ENCODE measurements at regions not wholly inside any gene's neighbourhood (a gene's known extent, or its start where the extent isn't known, plus 50 kb on each side); places are given as distances from the start of the nearest gene placed in this dataset.

DNA sequence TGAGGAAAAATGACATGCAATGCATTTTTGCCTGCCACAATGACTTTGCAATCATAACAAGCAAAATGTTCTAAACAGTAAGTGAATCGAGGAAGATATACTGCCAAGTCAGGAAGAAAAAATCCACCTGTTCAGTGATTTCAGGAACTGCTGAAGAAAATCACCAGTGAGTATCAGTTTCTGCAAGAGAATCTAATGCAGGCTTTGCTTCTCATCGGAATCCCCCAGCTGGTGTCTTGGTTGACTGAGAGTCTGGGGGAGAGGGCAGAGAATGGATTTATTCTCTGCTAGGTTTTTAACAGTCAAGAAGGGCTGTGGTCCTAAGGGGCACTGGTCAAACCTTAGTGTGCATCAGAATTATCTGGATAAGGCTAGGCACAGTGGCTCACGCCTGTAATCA, 363.4 kb downstream of the CDH26 start:
- peak; percentile 34 for DNase-seq

DNA sequence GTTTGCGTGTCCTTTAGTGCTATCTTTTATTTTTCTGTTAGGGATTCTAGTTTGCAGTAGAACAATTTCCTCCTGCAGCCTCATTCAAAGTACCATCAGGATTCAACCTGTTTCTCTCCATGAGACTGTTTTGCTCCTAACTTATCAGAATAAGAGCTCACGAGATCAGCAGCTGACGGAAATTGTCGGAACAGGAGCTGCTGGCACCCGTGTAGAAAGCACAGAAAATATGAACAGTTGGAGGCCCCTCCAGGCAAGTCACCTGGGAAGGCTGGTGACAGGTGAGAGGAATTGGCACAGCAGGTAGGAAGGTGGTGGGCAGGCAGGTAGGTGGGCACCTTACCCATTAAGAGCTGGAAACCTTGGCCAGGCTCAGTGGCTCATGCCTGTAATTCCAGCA, 368.6 kb downstream of the CDH26 start:
- DNase-seq, result no peak

DNA sequence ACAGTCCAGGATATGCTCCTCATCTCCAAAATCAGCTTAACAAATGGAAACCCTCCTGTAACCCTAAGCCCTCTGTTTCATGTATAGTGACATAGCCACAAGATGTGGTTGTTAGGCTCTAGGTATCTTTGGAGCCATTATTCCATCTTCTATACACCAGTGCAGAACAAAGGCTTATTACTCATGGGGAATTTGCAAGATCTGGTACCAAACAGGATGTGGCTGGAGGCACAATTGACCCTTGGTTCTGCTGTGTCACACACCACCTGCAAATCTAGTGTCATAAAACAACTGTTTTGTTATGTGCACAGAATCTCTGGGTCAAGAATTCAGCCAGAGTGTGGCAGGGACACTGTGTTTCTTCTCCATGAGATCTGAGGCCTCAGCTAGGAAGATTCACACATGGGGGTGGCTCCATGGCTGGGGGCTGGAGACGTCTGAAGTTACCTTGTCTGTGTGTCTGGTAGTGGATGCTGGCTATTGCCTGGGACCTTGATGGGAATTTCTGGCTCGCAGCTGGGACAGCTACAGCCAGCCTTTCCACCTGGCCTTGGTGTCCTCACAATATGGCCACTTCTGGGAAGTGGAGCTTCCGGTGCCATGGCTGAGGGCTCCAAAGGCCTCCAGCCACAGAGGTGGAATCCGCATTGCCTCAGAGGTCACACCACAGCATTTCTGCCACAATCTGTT, 369.9 kb downstream of the CDH26 start:
- no peak for DNase-seq

DNA sequence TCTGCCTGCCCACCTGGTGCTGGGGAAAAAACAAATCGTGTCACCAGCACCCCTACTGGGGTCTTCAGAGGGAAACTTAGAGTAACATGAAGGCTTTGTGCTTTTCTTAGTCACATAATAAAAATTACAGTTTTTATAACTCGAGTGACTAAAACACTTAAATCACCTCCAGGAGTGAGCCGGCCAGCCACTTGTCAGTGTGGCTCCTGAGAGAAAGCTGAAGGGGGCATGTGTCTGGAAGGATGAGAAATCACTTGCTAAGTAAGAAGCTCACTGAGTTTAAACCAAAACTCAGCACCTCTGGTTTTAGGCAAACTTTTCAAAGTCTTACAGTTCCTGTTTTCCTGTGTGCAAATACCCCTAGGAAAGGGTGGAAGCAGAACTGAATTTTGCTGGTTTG, 372.2 kb downstream of the CDH26 start:
- DNase-seq, result no peak

DNA sequence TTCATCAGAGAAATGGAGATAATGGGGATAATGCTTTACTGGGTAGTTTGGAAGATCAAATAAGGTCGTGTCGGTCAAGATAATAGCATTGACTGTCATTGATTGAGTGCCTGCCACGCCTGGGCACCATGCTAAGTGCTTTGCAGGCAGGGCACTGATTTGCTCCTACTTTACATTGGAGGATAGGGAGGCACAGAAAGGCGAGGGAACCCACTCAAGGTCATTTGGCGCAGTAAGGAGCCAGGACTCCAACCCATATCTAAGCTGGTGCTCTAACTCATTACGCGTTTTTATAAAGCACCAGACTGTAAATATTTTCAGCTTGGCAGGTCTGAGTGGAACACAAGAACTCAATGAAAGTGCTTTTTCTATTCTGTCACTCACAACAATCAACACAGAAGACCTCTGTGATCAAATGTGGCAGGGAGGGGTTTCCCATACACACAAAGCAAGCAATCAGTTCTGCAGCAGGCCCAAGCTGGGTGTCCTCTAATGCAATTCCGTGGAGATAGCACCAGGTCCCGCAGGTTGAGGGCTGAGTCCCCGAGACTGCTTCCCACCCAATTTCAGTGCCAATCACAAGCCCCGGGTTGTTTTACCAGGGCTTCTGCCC, 373.6 kb downstream of the CDH26 start:
- no peak for DNase-seq

DNA sequence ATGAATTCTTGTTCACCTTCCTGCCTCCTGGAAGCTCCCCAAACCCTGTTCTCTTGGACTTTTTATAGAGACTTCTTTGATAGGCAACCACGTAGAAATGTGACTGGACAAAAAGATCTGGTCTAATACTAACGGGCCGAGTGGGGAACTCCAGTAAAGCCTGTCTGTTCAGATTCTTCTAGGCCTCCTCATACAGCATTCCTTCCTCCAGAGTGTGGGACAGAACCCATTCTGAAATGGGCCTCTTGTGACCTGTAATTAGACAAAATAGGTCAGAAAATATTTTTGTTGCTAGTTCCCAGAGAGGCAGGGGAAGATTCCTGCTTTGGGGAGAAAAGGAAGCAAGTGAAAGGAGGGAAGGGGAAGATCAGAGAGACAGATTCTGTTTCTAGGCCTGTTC, 374.3 kb downstream of the CDH26 start:
- DNase-seq, result no peak

DNA sequence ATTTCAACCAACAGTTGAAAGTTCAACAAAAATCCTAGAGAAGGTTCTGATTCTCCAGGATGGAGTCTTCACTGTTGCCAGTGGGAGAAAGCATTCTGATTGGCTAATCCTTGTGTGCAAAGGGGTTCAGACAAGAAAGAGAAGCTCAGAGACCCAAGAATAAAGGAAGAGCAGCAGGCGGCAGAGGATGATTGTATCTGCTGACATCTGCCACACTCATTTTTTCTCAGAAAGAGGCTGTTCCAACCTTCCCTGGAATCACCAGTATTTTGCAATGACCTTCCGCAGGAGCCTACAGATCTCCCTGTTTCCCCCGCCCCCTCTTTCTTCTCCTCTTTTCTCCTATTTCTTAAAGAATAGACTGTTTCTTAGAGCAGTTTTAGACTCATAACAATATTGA, 376.7 kb downstream of the CDH26 start:
- no peak for DNase-seq

DNA sequence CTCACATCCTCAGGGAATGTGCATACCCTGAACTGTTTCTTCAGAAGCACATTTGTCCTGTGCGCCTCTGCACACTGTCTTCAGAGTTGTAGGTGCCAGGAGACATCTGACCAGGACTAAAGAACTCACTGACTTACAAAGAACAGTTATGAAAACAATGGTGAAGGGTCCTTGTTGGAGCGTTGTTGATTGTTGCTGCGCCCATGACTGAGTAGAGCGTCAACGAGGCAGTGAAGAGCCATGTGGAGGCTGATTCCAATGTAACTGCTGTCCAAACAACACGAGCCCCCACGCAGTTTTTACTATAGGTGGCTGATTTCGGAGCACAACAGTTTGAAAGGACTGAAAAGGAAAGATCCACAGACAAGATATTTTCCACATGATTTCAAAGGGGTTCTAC, 380.3 kb downstream of the CDH26 start:
- DNase-seq, result no peak

DNA sequence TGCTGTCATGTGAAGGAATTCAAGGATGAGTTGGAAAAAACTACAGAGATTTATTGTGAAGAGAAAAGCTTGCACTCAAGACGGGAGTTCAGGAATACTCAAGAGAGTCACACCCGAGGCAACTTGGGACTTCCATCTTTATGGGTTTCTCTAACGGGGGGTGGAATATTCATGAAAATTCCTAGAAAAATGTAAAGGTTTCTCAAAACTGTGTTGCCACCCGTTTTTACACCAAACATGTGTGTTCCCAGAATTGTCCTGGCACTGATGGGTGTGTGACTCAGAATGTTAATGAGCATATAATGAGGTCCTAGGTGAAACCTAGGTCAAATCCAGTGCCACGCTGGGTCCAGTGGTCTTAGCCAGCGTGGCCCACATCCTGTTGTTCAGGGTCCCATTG, 381.5 kb downstream of the CDH26 start:
- no peak for DNase-seq

DNA sequence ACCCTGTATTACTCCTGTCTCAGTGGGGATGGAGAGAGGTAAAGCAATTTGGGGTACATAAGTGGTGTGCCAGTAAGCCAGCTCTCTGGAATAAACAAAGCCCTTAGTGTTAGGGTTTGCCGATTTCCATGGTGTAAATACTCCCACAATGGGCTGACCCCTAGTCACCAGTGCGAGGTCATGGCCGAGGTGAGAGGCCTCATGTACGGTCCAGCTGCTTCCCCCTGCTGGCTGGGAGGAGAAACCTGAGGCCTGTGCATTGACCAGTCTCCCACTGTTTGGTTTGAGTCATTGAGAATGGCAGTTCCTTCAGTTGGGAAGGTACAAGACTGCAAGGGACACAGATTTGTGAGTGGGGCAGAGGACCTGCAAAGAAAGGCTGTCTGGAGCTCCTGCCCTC, 382.0 kb downstream of the CDH26 start:
- DNase-seq, result no peak

DNA sequence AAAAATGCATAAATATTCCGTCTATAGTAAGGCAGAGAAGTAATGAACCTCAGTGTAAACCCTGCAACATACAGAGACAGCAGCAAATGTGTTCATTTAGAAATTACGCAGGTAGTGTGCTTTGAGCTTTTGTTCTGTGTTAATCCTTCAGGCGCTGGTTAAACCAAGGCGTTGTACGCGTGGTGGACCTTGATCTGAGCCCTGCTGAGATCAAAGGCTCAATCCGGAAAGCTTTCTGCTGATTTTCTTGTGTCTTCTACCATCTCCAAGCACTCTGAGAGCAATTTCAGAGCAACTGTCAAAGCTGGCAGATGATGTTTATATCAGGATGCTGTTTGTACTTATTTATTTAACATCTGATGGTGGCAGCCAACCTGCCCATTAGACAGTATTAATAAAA, 382.8 kb downstream of the CDH26 start:
- DNase-seq, result no peak

DNA sequence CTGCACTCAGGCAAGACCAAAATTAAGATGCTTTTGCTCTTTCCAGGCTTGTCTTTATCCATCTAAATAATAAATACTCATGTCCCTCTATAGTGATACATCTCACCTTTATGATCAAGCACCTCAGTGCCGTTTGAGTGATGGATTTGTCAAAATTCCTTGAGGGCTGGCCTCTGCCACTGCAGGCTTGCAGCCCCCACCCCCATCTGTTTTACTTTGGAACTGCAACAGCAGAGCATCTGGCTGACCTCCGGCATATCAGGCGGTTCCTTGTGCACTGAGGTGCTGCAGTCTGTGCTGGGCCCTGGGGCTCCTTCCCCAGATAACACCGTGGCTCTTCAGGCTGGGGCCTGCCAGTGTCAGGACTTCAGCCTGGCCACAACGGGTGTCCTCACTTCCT, 386.9 kb downstream of the CDH26 start:
- DNase-seq, result no peak

DNA sequence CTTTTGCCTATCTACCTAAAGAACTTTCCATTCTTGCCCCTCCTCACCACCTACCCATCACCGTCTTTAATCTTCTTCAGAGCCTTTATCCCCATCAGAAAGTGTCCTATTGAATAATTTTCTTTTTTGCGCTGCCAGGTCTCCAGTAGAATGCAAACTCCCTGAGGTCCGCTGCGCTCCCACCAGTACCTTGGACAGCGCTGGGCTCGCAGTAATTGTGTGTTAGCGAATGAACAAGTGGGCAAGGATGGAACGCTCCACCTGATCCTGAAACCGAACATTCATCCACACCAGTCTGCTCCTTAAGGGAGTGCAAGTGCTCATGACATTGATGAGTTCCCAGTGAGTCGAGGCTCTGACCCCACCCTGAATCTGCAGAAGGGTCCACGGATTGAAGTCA, 391.2 kb downstream of the CDH26 start:
- no peak for DNase-seq

DNA sequence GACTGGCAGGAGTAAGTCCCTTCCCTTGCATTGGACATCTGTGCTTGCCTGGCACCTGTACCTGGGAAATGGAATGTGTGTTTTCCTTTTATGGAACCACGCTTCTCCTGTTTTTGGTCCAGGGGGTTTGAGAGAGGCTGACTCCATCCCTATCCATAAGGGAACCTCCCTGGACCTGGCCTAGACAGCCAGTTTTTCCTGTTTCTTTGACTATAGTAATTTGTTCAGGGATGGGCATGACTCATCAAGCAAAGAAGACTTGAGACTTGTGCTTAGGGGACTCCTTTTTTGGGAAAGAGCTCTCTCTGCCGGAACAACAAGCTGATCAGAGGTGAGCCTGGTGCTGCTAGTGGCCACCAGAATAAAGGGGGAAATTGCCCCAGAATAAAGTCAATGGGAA, 393.8 kb downstream of the CDH26 start:
- DNase-seq, result no peak

DNA sequence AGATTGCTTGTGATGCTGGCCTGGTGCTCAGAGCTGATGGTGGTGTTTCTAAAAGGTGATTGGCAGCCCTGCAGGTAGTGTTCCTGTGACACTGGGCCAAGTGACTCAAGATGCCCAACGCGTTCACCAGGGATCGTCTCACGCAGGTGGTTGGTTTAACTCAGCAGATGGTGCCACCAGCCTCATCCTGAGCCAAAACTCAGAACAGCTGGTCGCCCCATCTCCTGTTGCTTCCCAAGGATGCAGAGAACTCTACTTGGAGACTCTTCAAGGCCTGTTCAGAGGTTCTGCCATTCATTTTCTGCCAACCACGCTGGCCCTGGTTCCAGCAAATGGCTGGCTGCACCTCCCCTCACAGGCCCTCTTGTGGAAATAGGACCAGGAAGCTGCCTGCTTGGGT, 394.4 kb downstream of the CDH26 start:
- no peak for DNase-seq

DNA sequence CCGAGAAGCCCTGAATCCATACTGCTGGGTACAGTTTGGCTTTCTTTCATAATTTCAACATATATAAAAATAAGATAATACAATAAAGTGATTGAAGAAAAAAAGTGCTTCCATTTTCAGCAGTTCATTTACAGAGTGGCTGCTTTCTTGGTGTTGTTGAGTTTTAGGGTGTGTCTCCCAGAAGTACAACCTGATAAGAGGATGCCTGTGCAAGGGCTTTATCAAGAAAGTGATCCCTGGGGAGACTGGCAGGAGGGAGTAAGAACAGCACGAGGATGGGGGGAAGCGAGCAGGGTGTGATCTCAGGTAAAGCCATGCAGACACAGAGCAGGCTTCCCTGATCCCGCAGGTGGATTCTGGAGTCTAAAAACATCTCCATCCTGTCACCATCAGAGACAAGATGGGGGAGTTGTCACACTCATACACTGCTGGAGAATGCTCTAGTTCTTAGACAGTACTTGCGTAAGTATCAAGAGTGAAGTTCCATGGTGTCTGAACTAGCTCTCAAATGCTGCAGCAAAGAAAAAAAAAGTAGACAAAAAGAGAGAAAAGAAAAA, 395.9 kb downstream of the CDH26 start:
- no peak for DNase-seq

DNA sequence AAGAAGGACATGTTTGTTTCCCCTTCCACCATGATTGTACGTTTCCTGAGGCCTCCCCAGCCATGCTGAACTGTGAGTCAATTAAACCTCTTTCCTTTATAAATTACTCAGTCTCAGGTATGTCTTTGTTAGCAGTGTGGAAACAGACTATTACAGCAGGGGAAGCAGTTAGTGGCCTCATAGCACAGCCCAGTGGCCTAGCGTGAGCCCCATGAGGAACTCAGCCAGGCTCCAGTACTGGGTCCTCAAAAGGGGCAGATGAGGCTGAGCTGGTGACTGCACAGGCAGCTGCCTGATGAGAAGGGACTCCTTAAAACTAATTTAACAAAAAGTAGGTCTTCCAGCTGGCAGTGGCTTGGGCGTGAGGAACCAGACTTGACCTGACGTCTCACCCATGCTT, 399.9 kb downstream of the CDH26 start:
- no peak for DNase-seq

DNA sequence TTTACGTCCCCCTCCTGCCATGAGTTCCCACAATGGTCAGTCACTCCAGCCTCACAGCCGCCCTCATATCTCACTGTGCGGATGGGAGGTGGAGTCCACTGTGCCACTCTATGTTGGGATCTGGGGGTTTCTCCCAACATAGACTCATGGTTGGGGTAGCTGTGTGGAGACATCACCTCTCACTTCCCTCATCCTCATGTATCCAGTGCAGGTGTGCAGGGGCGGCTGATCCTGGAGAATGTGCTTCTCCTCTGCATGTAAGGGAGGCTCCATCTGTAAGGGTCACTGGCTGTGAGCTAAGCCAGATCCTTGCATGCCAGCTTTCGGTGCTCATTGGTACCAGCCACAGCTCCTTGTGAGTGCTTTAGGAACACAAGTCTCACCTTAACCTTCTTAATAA, 400.8 kb downstream of the CDH26 start:
- DNase-seq, result no peak

DNA sequence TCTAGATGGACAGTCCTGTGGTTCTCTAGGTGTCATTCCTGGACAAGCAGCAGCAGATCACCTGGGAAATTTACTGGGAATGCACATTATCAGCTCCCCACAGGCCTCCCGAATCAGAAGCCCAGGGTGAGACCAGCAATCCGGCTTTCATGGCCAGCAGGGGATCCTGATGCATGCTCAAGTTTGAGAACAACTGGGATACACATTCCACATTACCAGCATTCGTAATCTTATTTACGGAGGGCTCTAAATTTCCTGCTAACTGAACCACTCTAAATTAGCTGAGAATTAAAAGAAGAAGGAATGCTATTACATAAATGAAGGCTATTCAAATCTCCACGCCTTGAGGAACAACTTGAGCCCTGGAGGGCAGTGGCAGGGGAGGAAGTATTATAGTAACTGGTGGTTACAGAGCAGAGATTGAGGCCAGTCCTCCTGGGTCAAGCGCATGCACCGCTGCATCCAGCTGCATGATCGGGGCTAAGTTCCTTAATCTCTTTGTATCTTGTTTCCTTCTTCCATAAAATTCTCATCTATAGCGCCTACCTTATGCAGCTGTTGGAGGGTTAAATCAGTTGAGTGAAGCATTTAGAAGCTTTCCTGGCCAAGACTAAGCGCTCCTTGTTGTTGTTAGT, 403.7 kb downstream of the CDH26 start:
- no peak for DNase-seq

DNA sequence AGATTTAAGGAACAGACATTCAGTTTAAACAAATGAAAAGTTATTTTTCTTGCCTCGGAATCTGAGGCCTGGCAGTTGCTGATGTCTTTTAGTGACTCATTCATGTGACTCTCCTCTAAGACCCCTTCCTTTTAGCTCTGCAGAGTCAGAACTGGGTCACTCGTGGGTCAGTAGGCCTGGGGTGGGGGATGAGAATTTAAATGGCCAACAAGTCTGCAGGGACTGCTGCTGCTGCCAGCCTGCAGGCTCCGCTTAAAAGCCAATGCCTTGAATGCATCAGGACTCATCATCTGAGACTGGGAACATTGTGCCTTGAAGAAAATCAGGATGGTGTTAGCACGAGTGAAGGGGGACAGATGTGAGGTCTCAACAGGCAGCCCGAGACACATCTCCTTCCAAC, 404.3 kb downstream of the CDH26 start:
- no peak for DNase-seq

DNA sequence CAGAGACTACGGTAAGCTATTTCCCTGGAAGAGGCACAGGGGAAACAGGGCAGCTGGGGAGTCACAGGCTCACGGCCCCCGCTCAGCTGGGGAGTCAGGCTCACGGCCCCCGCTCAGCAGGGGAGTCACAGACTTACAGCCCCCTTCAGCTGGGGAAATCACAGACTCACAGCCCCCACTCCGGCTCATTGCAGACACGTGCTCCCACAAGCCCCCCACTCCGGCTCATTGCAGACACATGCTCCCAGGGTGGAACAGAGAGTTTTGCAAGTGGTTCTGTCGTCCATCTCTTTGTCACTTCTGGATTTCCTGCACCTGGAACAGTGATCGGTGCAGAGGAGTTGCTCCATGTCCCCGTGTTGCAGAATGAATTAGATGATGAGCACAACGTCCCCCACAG, 405.5 kb downstream of the CDH26 start:
- no peak for DNase-seq

DNA sequence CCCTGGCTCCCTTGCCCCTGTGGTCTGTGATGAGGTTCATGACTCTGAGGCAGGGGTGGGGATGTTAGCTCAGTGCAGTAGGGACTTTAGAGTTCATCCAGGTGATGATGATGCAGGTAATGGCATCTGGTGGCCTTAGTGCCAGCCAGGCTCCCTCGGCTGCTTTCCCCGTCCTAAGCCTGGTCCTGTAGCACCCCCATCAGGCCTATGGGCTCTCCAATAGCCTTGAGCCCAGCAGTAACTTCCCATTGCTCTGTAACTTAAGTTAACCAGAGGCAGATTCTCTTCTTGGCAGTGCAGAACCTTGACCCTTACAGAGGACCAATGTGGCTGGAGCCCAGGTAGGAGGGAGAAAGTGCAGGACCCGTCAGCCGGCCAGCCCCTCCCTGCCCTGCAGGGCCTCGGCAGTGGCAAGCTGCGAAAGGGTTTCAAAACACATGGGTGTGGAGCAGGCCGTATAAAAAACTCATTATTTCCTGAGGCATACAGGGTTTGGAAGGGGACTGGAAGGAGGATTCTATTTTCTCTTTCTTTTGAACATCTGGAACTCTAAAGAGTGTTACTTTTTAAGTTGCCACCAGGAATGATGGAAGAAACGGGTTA, 406.9 kb downstream of the CDH26 start:
- DNase-seq, result no peak

DNA sequence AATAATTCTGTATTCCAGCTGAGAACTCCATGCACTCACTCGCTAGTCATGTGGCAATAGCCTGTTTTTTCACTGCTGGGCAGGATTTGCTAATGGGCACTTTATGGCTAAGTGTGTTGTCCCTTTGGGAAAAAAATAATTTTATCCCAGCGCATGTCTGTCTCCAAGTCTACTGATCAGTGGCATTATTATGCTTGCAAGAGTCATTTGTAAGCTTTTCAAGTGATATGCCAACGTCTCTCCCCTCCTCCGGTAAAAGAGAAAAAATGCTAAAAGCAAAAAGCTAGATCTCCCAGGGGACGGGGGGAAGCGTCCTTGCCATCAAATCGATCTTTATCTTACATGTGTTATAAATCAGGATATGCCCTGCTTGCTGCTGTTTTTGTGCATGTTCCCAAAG, 407.7 kb downstream of the CDH26 start:
- no peak for DNase-seq
